GM12878 (cell line): ENCODE measurements at regions not wholly inside any gene's neighbourhood (a gene's known extent, or its start where the extent isn't known, plus 50 kb on each side); places are given as distances from the start of the nearest gene placed in this dataset.

ENCODE experiments used
- ATAC-seq: fragments of 200-7000 bp; cut with Tn5 transposase; 3 replicates; pipeline ENCODE4 v1.9.1; 2020; ENCODE audit warnings: mild to moderate bottlenecking, moderate library complexity
- BruUV-seq: library from RNA; stranded (reverse); fragments of 400-500 nt; replicated peaks from 2 replicates; lab custom pipeline; 2021; lab: Mats Ljungman, UMichigan
- CTCF ChIA-PET: fragments of 300-600 bp; sonication (Branson Sonifier 250); formaldehyde crosslinking; extraction: SDS; loops from one replicate; lab custom pipeline; 2021; ENCODE audit warnings: inconsistent platforms; lab: Yijun Ruan, JAX
- POLR2A ChIA-PET: fragments of 350-600 bp; formaldehyde crosslinking; extraction: SDS; loops from one replicate; lab custom pipeline; 2021; ENCODE audit warnings: inconsistent platforms; lab: Charles Lee
- RAD21 ChIA-PET: fragments of 300-600 bp; sonication (Branson Sonifier 250); formaldehyde crosslinking; loops from one replicate; lab custom pipeline; 2023; ENCODE audit warnings: antibody characterized with exemption; ENCODE audit not compliant: unreplicated experiment; lab: Charles Lee
- SMC1A ChIA-PET: fragments of 300-600 bp; sonication (Branson Sonifier 250); formaldehyde crosslinking; loops from one replicate; lab custom pipeline; 2023; ENCODE audit not compliant: unreplicated experiment, uncharacterized antibody; lab: Charles Lee
- DNase-seq: peaks from one replicate; pipeline ENCODE4 v3.0.0-alpha.2; 2011; ENCODE audit warnings: low read depth, low spot score
- FAIRE-seq: peaks from 3 replicates; lab custom pipeline; 2011; peaks lifted over from hg19 to GRCh38; lab: Jason Lieb, UNC
- H2AFZ ChIP-seq: 2 replicates; pipeline ENCODE4 v1.6.0; 2011; ENCODE audit warnings: low read depth, low read length, control low read depth; ENCODE audit not compliant: control insufficient read depth
- H3K27ac ChIP-seq: 2 replicates; pipeline ENCODE4 v1.5.1; 2011; ENCODE audit warnings: control low read depth; ENCODE audit not compliant: control insufficient read depth, insufficient read depth
- H3K27me3 ChIP-seq, 2 experiments: replicated peaks in 1 of 2; 2 replicates each; pipeline versions ENCODE4 v1.6.0 to v1.6.1; 2011; ENCODE audit warnings: low read length in 1 of 2; ENCODE audit not compliant: control insufficient read depth in 2 of 2, insufficient read depth in 2 of 2
- H3K36me3 ChIP-seq, 2 experiments: 2 replicates each; pipeline ENCODE4 v1.5.1; 2011; ENCODE audit warnings: low read length in 1 of 2; ENCODE audit not compliant: control insufficient read depth in 2 of 2, insufficient read depth in 2 of 2
- H3K4me1 ChIP-seq: 2 replicates; pipeline ENCODE4 v1.6.1; 2011; ENCODE audit warnings: mild to moderate bottlenecking, low read length, moderate library complexity, mixed read lengths; ENCODE audit not compliant: control insufficient read depth, insufficient read depth
- H3K4me2 ChIP-seq: 2 replicates; pipeline ENCODE4 v1.6.0; 2011; ENCODE audit warnings: control low read depth; ENCODE audit not compliant: control insufficient read depth, insufficient read depth
- H3K4me3 ChIP-seq: fragments of 200-600 bp; sonication (generic); 2 replicates; pipeline ENCODE4 v1.5.1; 2016
- H3K79me2 ChIP-seq: 2 replicates; pipeline ENCODE4 v1.6.0; 2011; ENCODE audit warnings: low read length; ENCODE audit not compliant: control insufficient read depth, insufficient read depth
- H3K9ac ChIP-seq: 2 replicates; pipeline ENCODE4 v1.8.0; 2011; ENCODE audit warnings: low read length, control low read depth, mixed read lengths; ENCODE audit not compliant: control insufficient read depth, insufficient read depth
- H3K9me3 ChIP-seq: replicated peaks from 3 replicates; pipeline ENCODE4 v1.5.1; 2011; ENCODE audit warnings: mild to moderate bottlenecking, low read length; ENCODE audit not compliant: control insufficient read depth, insufficient read depth
- H4K20me1 ChIP-seq: 2 replicates; pipeline ENCODE4 v1.6.0; 2011; ENCODE audit not compliant: control insufficient read depth, insufficient read depth
- ATF2 ChIP-seq: IDR thresholded peaks from 2 replicates; pipeline ENCODE4 v1.6.1; 2012; ENCODE audit warnings: low read length, inconsistent platforms
- CHD1 ChIP-seq: IDR thresholded peaks from 2 replicates; pipeline ENCODE4 v1.6.1; 2012; ENCODE audit warnings: low read depth, low read length, improper control_type of control experiment
- CUX1 ChIP-seq: IDR thresholded peaks from 2 replicates; pipeline ENCODE4 v1.6.1; 2012; ENCODE audit warnings: improper control_type of control experiment, low read depth, low read length; ENCODE audit not compliant: insufficient replicate concordance
- ETV6 ChIP-seq, 2 experiments: fragments of 450-650 bp in 1 of 2; IDR thresholded peaks in 1 of 2; conservative IDR thresholded peaks in 1 of 2; 2 replicates each; pipeline ENCODE4 v1.6.1; 2014; ENCODE audit warnings: antibody characterized with exemption in 1 of 2, borderline replicate concordance in 1 of 2, low read depth in 1 of 2, mild to moderate bottlenecking in 1 of 2, moderate library complexity in 1 of 2
- FOXM1 ChIP-seq: IDR thresholded peaks from 2 replicates; pipeline ENCODE4 v1.6.1; 2012; ENCODE audit warnings: low read depth, mild to moderate bottlenecking, inconsistent platforms, low read length, moderate library complexity
- IRF5 ChIP-seq: fragments of 450-650 bp; IDR thresholded peaks from 2 replicates; pipeline ENCODE4 v1.6.1; 2017; ENCODE audit warnings: borderline replicate concordance
- NBN ChIP-seq: fragments of 450-650 bp; IDR thresholded peaks from 2 replicates; pipeline ENCODE4 v1.6.1; 2016
- RAD51 ChIP-seq: fragments of 450-650 bp; IDR thresholded peaks from 2 replicates; pipeline ENCODE4 v1.6.1; 2016; ENCODE audit warnings: moderate library complexity, mild to moderate bottlenecking, inconsistent platforms
- SMAD5 ChIP-seq: IDR thresholded peaks from 2 replicates; pipeline ENCODE4 v1.6.1; 2016; ENCODE audit warnings: antibody characterized with exemption, low read depth
- STAT3 ChIP-seq: IDR thresholded peaks from 2 replicates; pipeline ENCODE4 v1.6.1; 2011; ENCODE audit warnings: low read depth, low read length, improper control_type of control experiment
- TBL1XR1 ChIP-seq: IDR thresholded peaks from 2 replicates; pipeline ENCODE4 v1.6.1; 2012; ENCODE audit warnings: low read depth, low read length, improper control_type of control experiment
- USF2 ChIP-seq: IDR thresholded peaks from 2 replicates; pipeline ENCODE4 v1.6.1; 2011; ENCODE audit warnings: low read depth, low read length, improper control_type of control experiment, borderline replicate concordance
- ZNF207 ChIP-seq: fragments of 450-650 bp; IDR thresholded peaks from 2 replicates; pipeline ENCODE4 v1.6.1; 2014; ENCODE audit warnings: antibody characterized with exemption, mild to moderate bottlenecking, borderline replicate concordance
- WGBS: methylation state at CpG from one replicate; pipeline ENCODE4 v1.1.6; 2016; ENCODE audit warnings: low lambda C conversion rate; ENCODE audit not compliant: insufficient replicate concordance, insufficient coverage; ENCODE audit errors: missing lambda C conversion rate; 5-methylcytosine and 5-hydroxymethylcytosine counted together
- in situ Hi-C: fragments of 300-500 bp; cut with MboI; formaldehyde crosslinking; loops from 9 replicates; pipeline ENCODE4 v1.14.3; 2018; ENCODE audit warnings: mixed read lengths
- intact Hi-C: fragments of 100-400 bp; cut with micrococcal nuclease; formaldehyde crosslinking; loops from one replicate; pipeline ENCODE4 v1.14.2; 2022; ENCODE audit not compliant: unreplicated experiment

GRCh38 chr6:113629975-113630737 lies 227.0 kb upstream of the MARCKS start:
- ChIA-PET CTCF (interaction anchor here (0.8 to 15.8 kb wide), 10 partner anchors 13 to 324 kb away, joined by 3 to 146 read pairs (median 16); no protein-coding TSS in a partner anchor), POLR2A (interaction anchor here (1.0 to 15.9 kb wide), 5 partner anchors 7 to 230 kb away, joined by 4 to 304 read pairs (median 40); no protein-coding TSS in a partner anchor), SMC1A (interaction anchor here (0.8 to 15.5 kb wide), 24 partner anchors 7 to 343 kb away, joined by 3 to 489 read pairs (median 10); no protein-coding TSS in a partner anchor), RAD21 (interaction anchor here (0.6 to 14.0 kb wide), 23 partner anchors 7 to 342 kb away, joined by 3 to 395 read pairs (median 4); no protein-coding TSS in a partner anchor)
- 0% methylated on average over 1 of the region's 1 CpG for WGBS
- no peak overlapping the region for H2AFZ ChIP-seq
- in situ Hi-C loops (loop anchor here (5.0 to 25.0 kb wide), 5 partner anchors 177 to 1893 kb away; partner anchors contain the start of gene MARCKS), intact Hi-C loops (loop anchor here (2.0 to 5.0 kb wide), 8 partner anchors 127 to 1889 kb away; no protein-coding TSS in a partner anchor)
- H3K79me2 ChIP-seq = peaks cover 41% of the 10 kb centered on the region
- no peaks in the 10 kb centered on the region for H4K20me1 ChIP-seq
- ATAC-seq (no peak), FAIRE-seq (no peak), DNase-seq (no peak)
- no TSS peak for BruUV-seq
- H3K4me2 ChIP-seq = peak overlapping the region; percentile 99
- peak overlapping the region; percentile 100 for H3K27ac ChIP-seq
- H3K4me1 ChIP-seq = peaks cover 81% of the 10 kb centered on the region
- H3K27me3 ChIP-seq = no peaks in the 10 kb centered on the region
- H3K9me3 ChIP-seq = no peaks in the 10 kb centered on the region
- H3K9ac ChIP-seq = peak overlapping the region; percentile 87
- H3K4me3 ChIP-seq = peak overlapping the region; percentile 59
- H3K36me3 ChIP-seq = no peaks in the 10 kb centered on the region
- TF ChIP-seq IRF5 (no peak), TBL1XR1 (no peak), CUX1 (no peak), ATF2 (no peak), RAD51 (0 out of 2 replicates have a peak, but pooled peaks have one; percentile 27), CHD1 (no peak), SMAD5 (no peak), ETV6 (conservative IDR thresholded peaks at IDR 0.05 in 1 of 2, IDR thresholded peaks at IDR 0.05 in 1 of 2; ENCODE audit: borderline replicate concordance in 1 of 2, low read depth in 1 of 2) (no peak), STAT3 (no peak), FOXM1 (no peak), NBN (no peak), USF2 (no peak), ZNF207 (no peak)
